HCT116 (cell line): ENCODE measurements at regions not wholly inside any gene's neighbourhood (a gene's known extent, or its start where the extent isn't known, plus 50 kb on each side); places are given as distances from the start of the nearest gene placed in this dataset.

Experiments
- ATAC-seq: fragments of 200-7000 bp; cut with Tn5 transposase; 2 replicates; pipeline ENCODE4 v1.9.1; 2020; ENCODE audit warnings: mild to moderate bottlenecking, moderate library complexity
- BruUV-seq: library from RNA; stranded (reverse); fragments of 400-500 nt; replicated peaks from 2 replicates; lab custom pipeline; 2021; lab: Mats Ljungman, UMichigan
- CTCF ChIA-PET: fragments of 300-600 bp; sonication (Branson Sonifier 250); formaldehyde crosslinking; loops from one replicate; lab custom pipeline; 2021; ENCODE audit warnings: antibody characterized with exemption; lab: Charles Lee
- POLR2A ChIA-PET: fragments of 300-600, 350-600 bp; sonication (Branson Sonifier 250); formaldehyde crosslinking; loops from one replicate; lab custom pipeline; 2021; ENCODE audit warnings: antibody characterized with exemption; lab: Charles Lee
- RAD21 ChIA-PET, 2 experiments: fragments of 300-600 bp; sonication (Branson Sonifier 250); formaldehyde crosslinking; loops; one replicate each; lab custom pipeline; 2023; ENCODE audit warnings: low total read pairs in 2 of 2; ENCODE audit not compliant: uncharacterized antibody in 2 of 2, unreplicated experiment in 2 of 2, low non-redundant PET in 1 of 2; lab: Charles Lee
- DNase-seq: peaks from one replicate; pipeline ENCODE4 v3.0.0-alpha.2; 2010; ENCODE audit warnings: low read depth, low spot score
- H2AFZ ChIP-seq: fragments of 200-600 bp; shearing (Covaris generic), sonication (generic); 2 replicates; pipeline ENCODE4 v1.6.1; 2017; ENCODE audit warnings: low read depth, mixed run types, mixed read lengths, antibody characterized with exemption, low read length; ENCODE audit not compliant: poor library complexity, severe bottlenecking
- H3K27ac ChIP-seq: 2 replicates; pipeline ENCODE4 v1.5.1; 2012; ENCODE audit warnings: low read depth, low read length
- H3K27me3 ChIP-seq: fragments of 200-600 bp; sonication (generic); 2 replicates; pipeline ENCODE4 v1.6.1; 2016; ENCODE audit warnings: mixed run types, low read length, mixed read lengths; ENCODE audit not compliant: insufficient read depth
- H3K36me3 ChIP-seq, 2 experiments: fragments of 200-500 bp in 1 of 2; fragments of 200-600 bp in 1 of 2; sonication (Bioruptor generic) in 1 of 2; sonication (generic) in 1 of 2; 2 replicates each; pipeline versions ENCODE4 v1.5.1 to v1.6.1; 2014 to 2016; ENCODE audit warnings: low read length in 2 of 2, inconsistent platforms in 1 of 2, mixed read lengths in 1 of 2, mixed run types in 1 of 2; ENCODE audit not compliant: insufficient read depth in 2 of 2, control insufficient read depth in 1 of 2
- H3K4me1 ChIP-seq, 2 experiments: fragments of 200-600 bp in 1 of 2; sonication (generic) in 1 of 2; 2 replicates each; pipeline versions ENCODE4 v1.5.1 to v1.6.1; 2012 to 2017; ENCODE audit warnings: low read length in 2 of 2, inconsistent platforms in 1 of 2, mild to moderate bottlenecking in 1 of 2, mixed read lengths in 1 of 2, mixed run types in 1 of 2, moderate library complexity in 1 of 2; ENCODE audit not compliant: insufficient read depth in 2 of 2, control insufficient read depth in 1 of 2
- H3K4me2 ChIP-seq: fragments of 200-600 bp; sonication (generic); 2 replicates; pipeline ENCODE4 v1.6.1; 2017; ENCODE audit warnings: mixed run types, low read length, mixed read lengths
- H3K4me3 ChIP-seq, 2 experiments: fragments of 200-600 bp in 1 of 2; sonication (generic) in 1 of 2; replicated peaks in 1 of 2; 2 replicates each; pipeline ENCODE4 v1.5.1; 2011 to 2016; ENCODE audit warnings: low read length in 2 of 2, control low read depth in 1 of 2, low read depth in 1 of 2, mild to moderate bottlenecking in 1 of 2, mixed read lengths in 1 of 2, mixed run types in 1 of 2
- H3K79me2 ChIP-seq: fragments of 200-600 bp; sonication (generic); 2 replicates; pipeline ENCODE4 v1.6.1; 2017; ENCODE audit warnings: mild to moderate bottlenecking, mixed run types, low read length, moderate library complexity, mixed read lengths; ENCODE audit not compliant: insufficient read depth
- H3K9ac ChIP-seq: fragments of 200-600 bp; sonication (generic); 2 replicates; pipeline ENCODE4 v1.6.1; 2016; ENCODE audit warnings: low read length, mixed read lengths
- H3K9me2 ChIP-seq: fragments of 200-600 bp; sonication (generic), shearing (Covaris generic); 2 replicates; pipeline ENCODE4 v1.6.1; 2017; ENCODE audit warnings: mixed run types, mild to moderate bottlenecking, moderate library complexity; ENCODE audit not compliant: insufficient read depth
- H3K9me3 ChIP-seq, 2 experiments: fragments of 200-500 bp in 1 of 2; fragments of 200-600 bp in 1 of 2; sonication (Bioruptor generic) in 1 of 2; sonication (generic) in 1 of 2; 2 replicates each; pipeline ENCODE4 v1.6.1; 2014 to 2017; ENCODE audit warnings: low read length in 2 of 2, mixed read lengths in 2 of 2, inconsistent platforms in 1 of 2, low read depth in 1 of 2, mild to moderate bottlenecking in 1 of 2, mixed run types in 1 of 2, moderate library complexity in 1 of 2; ENCODE audit not compliant: control insufficient read depth in 1 of 2, insufficient read depth in 1 of 2
- H4K20me1 ChIP-seq: fragments of 200-600 bp; sonication (generic), shearing (Covaris generic); 2 replicates; pipeline ENCODE4 v1.6.1; 2017; ENCODE audit warnings: mixed run types, mild to moderate bottlenecking, moderate library complexity; ENCODE audit not compliant: insufficient read depth
- CBX3 ChIP-seq: IDR thresholded peaks from 2 replicates; pipeline ENCODE4 v1.6.1; 2012; ENCODE audit warnings: low read depth
- CEBPB ChIP-seq: IDR thresholded peaks from 2 replicates; pipeline ENCODE4 v1.6.1; 2012; ENCODE audit warnings: low read depth
- ELF1 ChIP-seq: IDR thresholded peaks from 2 replicates; pipeline ENCODE4 v1.6.1; 2012; ENCODE audit warnings: low read depth, borderline replicate concordance
- EZH2phosphoT487 ChIP-seq: fragments of 200-600 bp; IDR thresholded peaks from 2 replicates; pipeline ENCODE4 v1.6.1; 2018; ENCODE audit warnings: antibody characterized with exemption, borderline replicate concordance
- FOSL1 ChIP-seq: IDR thresholded peaks from 2 replicates; pipeline ENCODE4 v1.6.1; 2012; ENCODE audit warnings: low read depth
- SIN3A ChIP-seq: IDR thresholded peaks from 2 replicates; pipeline ENCODE4 v1.6.1; 2012; ENCODE audit warnings: low read depth
- intact Hi-C: fragments of 100-400 bp; cut with micrococcal nuclease; formaldehyde crosslinking; loops from 2 replicates; pipeline ENCODE4 v1.10.0; 2022
- TF ChIP-seq, protein P1 (sequence below): IDR thresholded peaks from 2 replicates; pipeline ENCODE4 v1.6.1; 2012
- TF ChIP-seq, protein P2 (sequence below), 3 experiments: fragments of 200-600 bp in 1 of 3; sonication (generic) in 1 of 3; IDR thresholded peaks in 2 of 3; conservative IDR thresholded peaks in 1 of 3; 2 replicates each; pipeline ENCODE4 v1.5.1; 2012 to 2017; ENCODE audit warnings: low read depth in 2 of 3, low read length in 2 of 3, antibody characterized with exemption in 1 of 3, borderline replicate concordance in 1 of 3, control low read depth in 1 of 3, mild to moderate bottlenecking in 1 of 3, mixed read lengths in 1 of 3, mixed run types in 1 of 3, moderate library complexity in 1 of 3; ENCODE audit not compliant: insufficient read depth in 1 of 3

DNA sequence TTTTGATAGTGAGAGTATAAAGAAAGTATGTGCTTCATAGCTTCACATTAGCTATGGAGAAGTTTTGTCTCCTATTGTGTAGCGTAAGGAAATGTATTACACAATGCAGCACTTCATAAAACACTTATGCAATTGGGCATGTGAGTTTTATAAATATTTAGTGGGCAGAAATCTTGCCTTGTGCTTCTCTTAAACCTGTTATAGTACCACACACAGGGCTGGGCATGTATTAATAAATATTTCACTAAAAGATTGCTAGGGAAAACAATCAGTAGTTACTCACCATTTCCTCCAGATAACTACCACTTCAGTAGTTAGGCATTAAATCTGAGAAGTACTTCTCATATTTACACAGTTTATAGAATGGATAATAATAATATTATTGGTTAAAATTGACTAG, 1080.8 kb upstream of the PIK3C3 start:
- intact Hi-C loops = no loop called here
- Histone ChIP-seq H3K4me3 (no peak overlapping the region), H3K4me2 (no peak overlapping the region), H3K9me3 (peaks cover 15 to 24% of the 10 kb centered on the region in 2 experiments; a peak in 2 of 4 replicates), H2AFZ (no peak overlapping the region), H3K9ac (no peak overlapping the region), H3K27me3 (no peaks in the 10 kb centered on the region), H3K9me2 (no peaks in the 10 kb centered on the region), H3K4me1 (no peaks in the 10 kb centered on the region), H3K36me3 (no peaks in the 10 kb centered on the region), H3K79me2 (no peaks in the 10 kb centered on the region), H3K27ac (no peak overlapping the region), H4K20me1 (no peaks in the 10 kb centered on the region)
- ChIA-PET POLR2A (no interaction called here), CTCF (no interaction called here), RAD21 (no interaction called here)
- BruUV-seq = no TSS peak
- DNase-seq = no peak
- TF ChIP-seq CEBPB (no peak), SIN3A (no peak), ELF1 (no peak), CBX3 (no peak), FOSL1 (no peak), EZH2phosphoT487 (no peak)
- TF ChIP-seq, protein P1, sequence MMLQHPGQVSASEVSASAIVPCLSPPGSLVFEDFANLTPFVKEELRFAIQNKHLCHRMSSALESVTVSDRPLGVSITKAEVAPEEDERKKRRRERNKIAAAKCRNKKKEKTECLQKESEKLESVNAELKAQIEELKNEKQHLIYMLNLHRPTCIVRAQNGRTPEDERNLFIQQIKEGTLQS = no peak
- TF ChIP-seq, protein P2, sequence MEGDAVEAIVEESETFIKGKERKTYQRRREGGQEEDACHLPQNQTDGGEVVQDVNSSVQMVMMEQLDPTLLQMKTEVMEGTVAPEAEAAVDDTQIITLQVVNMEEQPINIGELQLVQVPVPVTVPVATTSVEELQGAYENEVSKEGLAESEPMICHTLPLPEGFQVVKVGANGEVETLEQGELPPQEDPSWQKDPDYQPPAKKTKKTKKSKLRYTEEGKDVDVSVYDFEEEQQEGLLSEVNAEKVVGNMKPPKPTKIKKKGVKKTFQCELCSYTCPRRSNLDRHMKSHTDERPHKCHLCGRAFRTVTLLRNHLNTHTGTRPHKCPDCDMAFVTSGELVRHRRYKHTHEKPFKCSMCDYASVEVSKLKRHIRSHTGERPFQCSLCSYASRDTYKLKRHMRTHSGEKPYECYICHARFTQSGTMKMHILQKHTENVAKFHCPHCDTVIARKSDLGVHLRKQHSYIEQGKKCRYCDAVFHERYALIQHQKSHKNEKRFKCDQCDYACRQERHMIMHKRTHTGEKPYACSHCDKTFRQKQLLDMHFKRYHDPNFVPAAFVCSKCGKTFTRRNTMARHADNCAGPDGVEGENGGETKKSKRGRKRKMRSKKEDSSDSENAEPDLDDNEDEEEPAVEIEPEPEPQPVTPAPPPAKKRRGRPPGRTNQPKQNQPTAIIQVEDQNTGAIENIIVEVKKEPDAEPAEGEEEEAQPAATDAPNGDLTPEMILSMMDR (IDR thresholded peaks at IDR 0.05 in 2 of 3, conservative IDR thresholded peaks at IDR 0.05 in 1 of 3; ENCODE audit: borderline replicate concordance in 1 of 3, insufficient read depth in 1 of 3, low read depth in 2 of 3, low read length in 2 of 3) = no peak
- ATAC-seq = no peak
